D721Med (cell line): ENCODE measurements at regions not wholly inside any gene's neighbourhood (a gene's known extent, or its start where the extent isn't known, plus 50 kb on each side); places are given as distances from the start of the nearest gene placed in this dataset.

Experiments used
- DNase-seq: peaks from one replicate; pipeline ENCODE4 v3.0.0; 2011; ENCODE audit warnings: low spot score; ENCODE audit not compliant: insufficient read length
- FAIRE-seq: peaks from 2 replicates; lab custom pipeline; 2011; peaks lifted over from hg19 to GRCh38; lab: Jason Lieb, UNC
- TF ChIP-seq, protein P1 (sequence below): IDR thresholded peaks from 2 replicates; pipeline ENCODE4 v1.5.1; 2012; ENCODE audit warnings: mild to moderate bottlenecking, control low read depth; ENCODE audit not compliant: insufficient read depth; ENCODE audit errors: missing control alignments

DNA sequence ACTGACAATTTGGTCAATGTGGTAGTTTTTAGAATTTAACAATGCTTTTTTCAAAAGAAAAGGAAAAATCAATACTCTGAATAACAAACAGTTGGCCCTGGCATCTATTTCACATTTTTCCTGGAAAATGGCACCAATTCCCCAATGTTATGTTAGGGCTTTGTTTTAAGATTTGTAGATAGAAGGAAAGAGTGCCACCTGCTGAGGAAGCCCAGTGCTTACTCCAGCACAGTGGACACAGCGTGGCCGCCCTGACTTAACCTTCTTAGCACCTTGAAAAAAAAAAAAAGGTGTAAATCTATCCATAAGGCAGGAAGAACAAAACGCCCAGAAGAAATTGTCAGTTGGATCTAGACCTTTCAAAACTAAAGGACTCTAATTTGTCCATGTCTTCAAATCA is 110.7 kb upstream of the CNTN4 start:
- FAIRE-seq (no peak), DNase-seq (peak; percentile 18)
- TF ChIP-seq, protein P1, sequence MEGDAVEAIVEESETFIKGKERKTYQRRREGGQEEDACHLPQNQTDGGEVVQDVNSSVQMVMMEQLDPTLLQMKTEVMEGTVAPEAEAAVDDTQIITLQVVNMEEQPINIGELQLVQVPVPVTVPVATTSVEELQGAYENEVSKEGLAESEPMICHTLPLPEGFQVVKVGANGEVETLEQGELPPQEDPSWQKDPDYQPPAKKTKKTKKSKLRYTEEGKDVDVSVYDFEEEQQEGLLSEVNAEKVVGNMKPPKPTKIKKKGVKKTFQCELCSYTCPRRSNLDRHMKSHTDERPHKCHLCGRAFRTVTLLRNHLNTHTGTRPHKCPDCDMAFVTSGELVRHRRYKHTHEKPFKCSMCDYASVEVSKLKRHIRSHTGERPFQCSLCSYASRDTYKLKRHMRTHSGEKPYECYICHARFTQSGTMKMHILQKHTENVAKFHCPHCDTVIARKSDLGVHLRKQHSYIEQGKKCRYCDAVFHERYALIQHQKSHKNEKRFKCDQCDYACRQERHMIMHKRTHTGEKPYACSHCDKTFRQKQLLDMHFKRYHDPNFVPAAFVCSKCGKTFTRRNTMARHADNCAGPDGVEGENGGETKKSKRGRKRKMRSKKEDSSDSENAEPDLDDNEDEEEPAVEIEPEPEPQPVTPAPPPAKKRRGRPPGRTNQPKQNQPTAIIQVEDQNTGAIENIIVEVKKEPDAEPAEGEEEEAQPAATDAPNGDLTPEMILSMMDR = peak; percentile 29

GRCh38 chr3:1998739-1999138 is 99.9 kb upstream of the CNTN4 start:
- DNase-seq (no peak), FAIRE-seq (peak; percentile 6)
- TF ChIP-seq, protein P1 = no peak

GRCh38 chr3:2001306-2002108 is 97.2 kb upstream of the CNTN4 start:
- TF ChIP-seq, protein P1 = no peak
- no peak for FAIRE-seq
- DNase-seq = no peak

DNA sequence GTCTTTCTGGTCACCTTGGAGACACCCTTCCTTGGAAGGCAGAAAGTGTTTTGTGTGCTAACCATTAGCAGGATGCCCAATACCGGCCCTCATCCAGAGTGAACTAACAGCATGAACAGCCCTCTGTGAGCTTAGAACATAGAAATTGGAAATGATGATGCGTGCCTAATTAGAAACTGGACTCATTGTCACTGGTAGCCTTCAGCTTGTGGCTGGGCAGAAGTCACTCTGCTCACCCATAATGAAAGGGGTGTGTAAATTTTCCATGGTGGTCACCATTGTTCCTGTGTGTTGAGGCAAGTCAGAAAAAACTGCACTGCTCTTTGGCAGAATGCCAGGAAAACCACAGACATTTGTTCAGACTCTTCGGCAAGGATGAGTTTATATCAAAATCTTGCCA is 74.7 kb upstream of the CNTN4 start:
- FAIRE-seq = no peak
- DNase-seq = no peak
- TF ChIP-seq, protein P1 = no peak

DNA sequence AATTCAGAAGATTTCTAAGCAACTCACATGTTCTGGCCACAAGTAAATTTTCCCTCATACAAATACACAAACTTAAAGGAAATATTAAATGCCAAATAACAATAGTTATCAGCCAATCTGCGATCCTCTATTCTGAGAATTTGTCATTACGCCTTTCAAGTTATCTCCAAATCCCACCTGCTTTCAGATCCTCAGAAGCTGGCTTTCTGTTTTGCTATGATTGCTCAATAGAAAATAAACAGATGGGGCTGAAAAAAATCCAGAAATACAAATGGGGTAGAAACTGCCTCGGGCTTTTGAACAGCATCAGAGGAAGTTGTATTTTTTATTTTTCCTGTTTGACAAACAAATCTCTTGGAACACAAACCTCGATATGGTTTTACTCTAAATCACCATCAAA is 74.0 kb upstream of the CNTN4 start:
- FAIRE-seq (no peak), DNase-seq (no peak)
- TF ChIP-seq, protein P1 = no peak

DNA sequence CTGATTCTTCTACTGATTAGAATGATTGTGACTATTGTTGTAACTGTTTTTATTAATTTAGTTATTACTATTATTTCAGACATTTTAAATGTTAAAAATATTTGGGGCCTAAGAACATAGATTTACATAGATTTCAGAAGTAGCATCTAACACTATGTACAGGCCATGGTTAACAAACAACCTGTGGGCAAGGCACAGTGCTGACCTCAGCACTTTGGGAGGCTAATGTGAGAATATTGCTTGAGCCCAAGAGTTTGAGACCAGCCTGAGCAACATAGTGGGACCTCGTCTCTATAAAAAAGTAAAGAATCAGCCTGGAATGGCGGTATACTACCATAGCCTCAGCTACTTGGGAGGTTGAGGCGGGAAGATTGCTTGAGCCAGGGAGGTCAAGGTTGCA is 69.1 kb upstream of the CNTN4 start:
- no peak for DNase-seq
- FAIRE-seq = no peak
- TF ChIP-seq, protein P1 = no peak

GRCh38 chr3:2036076-2036475 is 62.6 kb upstream of the CNTN4 start:
- TF ChIP-seq, protein P1 = no peak
- DNase-seq (no peak), FAIRE-seq (no peak)
